LNCAP (cell line): ENCODE measurements at regions not wholly inside any gene's neighbourhood (a gene's known extent, or its start where the extent isn't known, plus 50 kb on each side); places are given as distances from the start of the nearest gene placed in this dataset.
A peak's percentile ranks its signal among the peaks of the same experiment; 100 is the strongest.

ENCODE experiments used
- CTCF ChIP-seq: fragments of 450-650 bp; IDR thresholded peaks from 2 replicates; pipeline ENCODE4 v1.5.1; 2017; ENCODE audit warnings: mild to moderate bottlenecking

- peak; percentile 96 for TF ChIP-seq CTCF
These were observed 482.4 kb downstream of the NPHP4 start for GRCh38 chr1:5509664-5510452.

GRCh38 chr1:5508669-5509330 is 483.4 kb downstream of the NPHP4 start:
- TF ChIP-seq CTCF: no peak

- no peak for TF ChIP-seq CTCF
These were observed 484.9 kb downstream of the NPHP4 start for GRCh38 chr1:5507340-5507739.

- TF ChIP-seq CTCF: no peak
These were observed 485.6 kb downstream of the NPHP4 start for GRCh38 chr1:5506634-5507033.

GRCh38 chr1:5505944-5506343 is 486.3 kb downstream of the NPHP4 start:
- no peak for TF ChIP-seq CTCF

- no peak for TF ChIP-seq CTCF
These were observed 487.9 kb downstream of the NPHP4 start for GRCh38 chr1:5504364-5504740.

- TF ChIP-seq CTCF: no peak
These were observed 488.5 kb downstream of the NPHP4 start for GRCh38 chr1:5503556-5504363.
